BLaER1 (cell line): ENCODE measurements at regions not wholly inside any gene's neighbourhood (a gene's known extent, or its start where the extent isn't known, plus 50 kb on each side); places are given as distances from the start of the nearest gene placed in this dataset.
"Not testable (repeated sequence)": the region's sequence is repeated elsewhere in the genome, so short reads cannot be mapped to it uniquely, and the experiment has no call there.

ENCODE experiments used
- H3K27ac ChIP-seq: shearing (Covaris generic); formaldehyde crosslinking; 2 replicates; pipeline ENCODE4 v1.8.1; 2022
- H3K27me3 ChIP-seq: shearing (Covaris generic); formaldehyde crosslinking; 2 replicates; pipeline ENCODE4 v1.8.1; 2022
- H3K36me3 ChIP-seq: shearing (Covaris generic); formaldehyde crosslinking; 2 replicates; pipeline ENCODE4 v1.8.1; 2022
- H3K4me1 ChIP-seq: shearing (Covaris generic); formaldehyde crosslinking; 2 replicates; pipeline ENCODE4 v1.8.1; 2022
- H3K4me2 ChIP-seq: shearing (Covaris generic); formaldehyde crosslinking; 2 replicates; pipeline ENCODE4 v1.8.1; 2022
- H3K4me3 ChIP-seq: shearing (Covaris generic); formaldehyde crosslinking; 2 replicates; pipeline ENCODE4 v1.8.1; 2022
- H3K9ac ChIP-seq: shearing (Covaris generic); formaldehyde crosslinking; 2 replicates; pipeline ENCODE4 v1.8.1; 2022
- H3K9me3 ChIP-seq: shearing (Covaris generic); formaldehyde crosslinking; 2 replicates; pipeline ENCODE4 v1.8.1; 2022
- H4K20me1 ChIP-seq: shearing (Covaris generic); formaldehyde crosslinking; 2 replicates; pipeline ENCODE4 v1.8.1; 2022
- Cebpa-rat ChIP-seq: shearing (Covaris generic); IDR thresholded peaks from 2 replicates; pipeline ENCODE4 v1.8.1; 2022

GRCh38 chr12:112665958-112666357 is 125.6 kb upstream of the RPH3A start:
- Histone ChIP-seq H3K9ac (no peak overlapping the region), H3K27ac (no peak overlapping the region), H3K36me3 (no peaks in the 10 kb centered on the region), H3K4me2 (no peak overlapping the region), H3K4me3 (no peak overlapping the region), H3K9me3 (no peaks in the 10 kb centered on the region), H3K27me3 (no peaks in the 10 kb centered on the region), H4K20me1 (no peaks in the 10 kb centered on the region), H3K4me1 (no peaks in the 10 kb centered on the region)
- TF ChIP-seq Cebpa-rat, result no peak

- Histone ChIP-seq H3K4me2 (no peak overlapping the region), H3K27me3 (no peaks in the 10 kb centered on the region), H3K9me3 (no peaks in the 10 kb centered on the region), H3K4me1 (no peaks in the 10 kb centered on the region), H3K9ac (no peak overlapping the region), H3K36me3 (no peaks in the 10 kb centered on the region), H3K4me3 (no peak overlapping the region), H4K20me1 (no peaks in the 10 kb centered on the region), H3K27ac (no peak overlapping the region)
- no peak for TF ChIP-seq Cebpa-rat
These were observed 120.0 kb upstream of the RPH3A start for GRCh38 chr12:112671564-112671963.

- H3K9ac ChIP-seq, result no peak overlapping the region
- no peaks in the 10 kb centered on the region for H3K4me1 ChIP-seq
- H4K20me1 ChIP-seq, result no peaks in the 10 kb centered on the region
- no peaks in the 10 kb centered on the region for H3K9me3 ChIP-seq
- H3K36me3 ChIP-seq, result no peaks in the 10 kb centered on the region
- no peak overlapping the region for H3K4me3 ChIP-seq
- no peak for TF ChIP-seq Cebpa-rat
- no peak overlapping the region for H3K4me2 ChIP-seq
- H3K27ac ChIP-seq, result no peak overlapping the region
- no peaks in the 10 kb centered on the region for H3K27me3 ChIP-seq
These were observed 117.0 kb upstream of the RPH3A start for GRCh38 chr12:112674539-112674938.

- no peaks in the 10 kb centered on the region for H3K36me3 ChIP-seq
These were observed 115.0 kb upstream of the RPH3A start for GRCh38 chr12:112676507-112676906.

GRCh38 chr12:112677050-112677765 is 114.3 kb upstream of the RPH3A start:
- Histone ChIP-seq H3K4me2 (no peak overlapping the region), H4K20me1 (no peaks in the 10 kb centered on the region), H3K27me3 (no peaks in the 10 kb centered on the region), H3K4me3 (no peak overlapping the region), H3K9ac (no peak overlapping the region), H3K4me1 (no peaks in the 10 kb centered on the region), H3K36me3 (no peaks in the 10 kb centered on the region), H3K27ac (no peak overlapping the region), H3K9me3 (no peaks in the 10 kb centered on the region)
- no peak for TF ChIP-seq Cebpa-rat

More at GRCh38 chr12:112676507-112676906, 115.0 kb upstream of the RPH3A start:
- no peak for TF ChIP-seq Cebpa-rat
- no peaks in the 10 kb centered on the region for H3K4me1 ChIP-seq
- H3K9me3 ChIP-seq, result no peaks in the 10 kb centered on the region
- no peaks in the 10 kb centered on the region for H4K20me1 ChIP-seq
- H3K4me3 ChIP-seq, result no peak overlapping the region
- H3K27ac ChIP-seq, result no peak overlapping the region
- no peak overlapping the region for H3K4me2 ChIP-seq
- no peaks in the 10 kb centered on the region for H3K27me3 ChIP-seq
- H3K9ac ChIP-seq, result no peak overlapping the region

- no peaks in the 10 kb centered on the region for H3K36me3 ChIP-seq
- no peak overlapping the region for H3K9ac ChIP-seq
- H3K27ac ChIP-seq, result no peak overlapping the region
- no peak overlapping the region for H3K4me2 ChIP-seq
- no peaks in the 10 kb centered on the region for H3K27me3 ChIP-seq
- no peaks in the 10 kb centered on the region for H4K20me1 ChIP-seq
- no peaks in the 10 kb centered on the region for H3K4me1 ChIP-seq
- no peaks in the 10 kb centered on the region for H3K9me3 ChIP-seq
- no peak for TF ChIP-seq Cebpa-rat
- H3K4me3 ChIP-seq, result no peak overlapping the region
These were observed 110.6 kb upstream of the RPH3A start for GRCh38 chr12:112680993-112681392.

- Histone ChIP-seq H3K27ac (no peak overlapping the region), H3K4me3 (no peak overlapping the region), H3K27me3 (no peaks in the 10 kb centered on the region), H3K9ac (no peak overlapping the region), H3K4me1 (no peaks in the 10 kb centered on the region), H3K9me3 (no peaks in the 10 kb centered on the region), H3K36me3 (no peaks in the 10 kb centered on the region), H4K20me1 (no peaks in the 10 kb centered on the region), H3K4me2 (no peak overlapping the region)
- TF ChIP-seq Cebpa-rat, result no peak
These were observed 109.0 kb upstream of the RPH3A start for GRCh38 chr12:112682586-112682985.

- no peaks in the 10 kb centered on the region for H3K4me1 ChIP-seq
- H4K20me1 ChIP-seq, result no peaks in the 10 kb centered on the region
- no peak for TF ChIP-seq Cebpa-rat
- no peaks in the 10 kb centered on the region for H3K27me3 ChIP-seq
- no peak overlapping the region for H3K4me2 ChIP-seq
- no peaks in the 10 kb centered on the region for H3K36me3 ChIP-seq
- H3K4me3 ChIP-seq, result no peak overlapping the region
- no peak overlapping the region for H3K9ac ChIP-seq
- no peaks in the 10 kb centered on the region for H3K9me3 ChIP-seq
- no peak overlapping the region for H3K27ac ChIP-seq
These were observed 106.8 kb upstream of the RPH3A start for GRCh38 chr12:112684742-112685141.

GRCh38 chr12:112685321-112685720 is 106.2 kb upstream of the RPH3A start:
- no peak overlapping the region for H3K4me2 ChIP-seq
- H3K9ac ChIP-seq, result no peak overlapping the region
- TF ChIP-seq Cebpa-rat, result no peak
- H3K9me3 ChIP-seq, result no peaks in the 10 kb centered on the region
- H3K4me3 ChIP-seq, result no peak overlapping the region
- no peaks in the 10 kb centered on the region for H4K20me1 ChIP-seq
- no peak overlapping the region for H3K27ac ChIP-seq
- H3K27me3 ChIP-seq, result no peaks in the 10 kb centered on the region
- H3K36me3 ChIP-seq, result no peaks in the 10 kb centered on the region
- no peaks in the 10 kb centered on the region for H3K4me1 ChIP-seq

GRCh38 chr12:112686373-112686772 is 105.2 kb upstream of the RPH3A start:
- no peaks in the 10 kb centered on the region for H3K4me1 ChIP-seq
- no peak overlapping the region for H3K4me3 ChIP-seq
- no peaks in the 10 kb centered on the region for H3K27me3 ChIP-seq
- H3K9me3 ChIP-seq, result no peaks in the 10 kb centered on the region
- no peak overlapping the region for H3K4me2 ChIP-seq
- no peaks in the 10 kb centered on the region for H4K20me1 ChIP-seq
- H3K27ac ChIP-seq, result no peak overlapping the region
- H3K36me3 ChIP-seq, result no peaks in the 10 kb centered on the region
- no peak overlapping the region for H3K9ac ChIP-seq
- no peak for TF ChIP-seq Cebpa-rat

- Histone ChIP-seq H3K4me3 (no peak overlapping the region), H3K4me1 (no peaks in the 10 kb centered on the region), H4K20me1 (no peaks in the 10 kb centered on the region), H3K9me3 (no peaks in the 10 kb centered on the region), H3K27me3 (no peaks in the 10 kb centered on the region), H3K9ac (no peak overlapping the region), H3K27ac (no peak overlapping the region), H3K4me2 (no peak overlapping the region), H3K36me3 (no peaks in the 10 kb centered on the region)
- TF ChIP-seq Cebpa-rat, result no peak
These were observed 97.5 kb upstream of the RPH3A start for GRCh38 chr12:112694065-112694464.

GRCh38 chr12:112697441-112697840 is 94.1 kb upstream of the RPH3A start:
- not testable (repeated sequence) for H3K4me3 ChIP-seq, H3K9me3 ChIP-seq, H3K4me2 ChIP-seq, H3K9ac ChIP-seq, H4K20me1 ChIP-seq, H3K4me1 ChIP-seq, H3K27ac ChIP-seq, H3K27me3 ChIP-seq, H3K36me3 ChIP-seq
